ENCODE measurements at regions not wholly inside any gene's neighbourhood (a gene's known extent, or its start where the extent isn't known, plus 50 kb on each side); places are given as distances from the start of the nearest gene placed in this dataset.

DNA sequence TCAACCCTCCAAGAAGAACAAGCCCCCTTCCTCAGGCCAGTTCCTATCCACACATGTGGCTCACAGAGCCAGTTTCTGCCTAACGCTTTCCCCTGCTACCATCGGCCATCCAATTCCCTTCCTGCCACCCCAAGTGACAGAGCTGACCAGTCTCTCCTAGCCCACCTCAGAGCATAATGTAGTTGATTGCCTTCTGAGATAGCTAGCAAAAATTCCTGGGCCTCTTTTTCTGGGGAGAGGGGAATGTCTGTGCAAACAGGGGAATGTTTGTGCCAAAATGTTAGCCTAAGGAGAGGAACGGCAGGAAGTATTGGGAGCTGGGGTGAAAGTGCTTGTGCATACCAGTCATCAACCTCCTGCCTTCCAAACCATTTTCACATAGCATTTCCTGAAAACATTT lies 157.0 kb downstream of the PJA2 start:
- TF ChIP-seq RAD21 (conservative IDR thresholded peaks at IDR 0.05) (no peak), EZH2 (IDR thresholded peaks at IDR 0.05; ENCODE audit: borderline replicate concordance, insufficient read depth, low read length, poor library complexity, severe bottlenecking) (no peak), POLR2AphosphoS5 (IDR thresholded peaks at IDR 0.05) (no peak), SMC3 (conservative IDR thresholded peaks at IDR 0.05; ENCODE audit: poor library complexity) (no peak), EP300 (conservative IDR thresholded peaks at IDR 0.05; ENCODE audit: poor library complexity, severe bottlenecking) (no peak), TAF1 (IDR thresholded peaks at IDR 0.05; ENCODE audit: low read depth) (no peak), MXI1 (conservative IDR thresholded peaks at IDR 0.05; ENCODE audit: poor library complexity, severe bottlenecking) (no peak)
- TF ChIP-seq, protein P1, sequence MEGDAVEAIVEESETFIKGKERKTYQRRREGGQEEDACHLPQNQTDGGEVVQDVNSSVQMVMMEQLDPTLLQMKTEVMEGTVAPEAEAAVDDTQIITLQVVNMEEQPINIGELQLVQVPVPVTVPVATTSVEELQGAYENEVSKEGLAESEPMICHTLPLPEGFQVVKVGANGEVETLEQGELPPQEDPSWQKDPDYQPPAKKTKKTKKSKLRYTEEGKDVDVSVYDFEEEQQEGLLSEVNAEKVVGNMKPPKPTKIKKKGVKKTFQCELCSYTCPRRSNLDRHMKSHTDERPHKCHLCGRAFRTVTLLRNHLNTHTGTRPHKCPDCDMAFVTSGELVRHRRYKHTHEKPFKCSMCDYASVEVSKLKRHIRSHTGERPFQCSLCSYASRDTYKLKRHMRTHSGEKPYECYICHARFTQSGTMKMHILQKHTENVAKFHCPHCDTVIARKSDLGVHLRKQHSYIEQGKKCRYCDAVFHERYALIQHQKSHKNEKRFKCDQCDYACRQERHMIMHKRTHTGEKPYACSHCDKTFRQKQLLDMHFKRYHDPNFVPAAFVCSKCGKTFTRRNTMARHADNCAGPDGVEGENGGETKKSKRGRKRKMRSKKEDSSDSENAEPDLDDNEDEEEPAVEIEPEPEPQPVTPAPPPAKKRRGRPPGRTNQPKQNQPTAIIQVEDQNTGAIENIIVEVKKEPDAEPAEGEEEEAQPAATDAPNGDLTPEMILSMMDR (IDR thresholded peaks at IDR 0.05; ENCODE audit: poor library complexity, severe bottlenecking) = no peak
- TF ChIP-seq, protein P2, sequence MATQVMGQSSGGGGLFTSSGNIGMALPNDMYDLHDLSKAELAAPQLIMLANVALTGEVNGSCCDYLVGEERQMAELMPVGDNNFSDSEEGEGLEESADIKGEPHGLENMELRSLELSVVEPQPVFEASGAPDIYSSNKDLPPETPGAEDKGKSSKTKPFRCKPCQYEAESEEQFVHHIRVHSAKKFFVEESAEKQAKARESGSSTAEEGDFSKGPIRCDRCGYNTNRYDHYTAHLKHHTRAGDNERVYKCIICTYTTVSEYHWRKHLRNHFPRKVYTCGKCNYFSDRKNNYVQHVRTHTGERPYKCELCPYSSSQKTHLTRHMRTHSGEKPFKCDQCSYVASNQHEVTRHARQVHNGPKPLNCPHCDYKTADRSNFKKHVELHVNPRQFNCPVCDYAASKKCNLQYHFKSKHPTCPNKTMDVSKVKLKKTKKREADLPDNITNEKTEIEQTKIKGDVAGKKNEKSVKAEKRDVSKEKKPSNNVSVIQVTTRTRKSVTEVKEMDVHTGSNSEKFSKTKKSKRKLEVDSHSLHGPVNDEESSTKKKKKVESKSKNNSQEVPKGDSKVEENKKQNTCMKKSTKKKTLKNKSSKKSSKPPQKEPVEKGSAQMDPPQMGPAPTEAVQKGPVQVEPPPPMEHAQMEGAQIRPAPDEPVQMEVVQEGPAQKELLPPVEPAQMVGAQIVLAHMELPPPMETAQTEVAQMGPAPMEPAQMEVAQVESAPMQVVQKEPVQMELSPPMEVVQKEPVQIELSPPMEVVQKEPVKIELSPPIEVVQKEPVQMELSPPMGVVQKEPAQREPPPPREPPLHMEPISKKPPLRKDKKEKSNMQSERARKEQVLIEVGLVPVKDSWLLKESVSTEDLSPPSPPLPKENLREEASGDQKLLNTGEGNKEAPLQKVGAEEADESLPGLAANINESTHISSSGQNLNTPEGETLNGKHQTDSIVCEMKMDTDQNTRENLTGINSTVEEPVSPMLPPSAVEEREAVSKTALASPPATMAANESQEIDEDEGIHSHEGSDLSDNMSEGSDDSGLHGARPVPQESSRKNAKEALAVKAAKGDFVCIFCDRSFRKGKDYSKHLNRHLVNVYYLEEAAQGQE (IDR thresholded peaks at IDR 0.05; ENCODE audit: borderline replicate concordance) = no peak
- no peaks in the 10 kb centered on the region for H4K20me1 ChIP-seq (ENCODE audit: insufficient read depth)
- H3K27ac ChIP-seq (ENCODE audit: low read length) = no peak overlapping the region
- no peak overlapping the region for H3K9ac ChIP-seq (ENCODE audit: low read length)
- H2AFZ ChIP-seq (ENCODE audit: low read depth, low read length) = no peak overlapping the region
- H3F3A ChIP-seq (ENCODE audit: insufficient read depth, low read length, poor library complexity, severe bottlenecking) = no peaks in the 10 kb centered on the region
- H3K36me3 ChIP-seq (ENCODE audit: insufficient read depth, low read length) = no peaks in the 10 kb centered on the region
- H3K9me2 ChIP-seq (ENCODE audit: insufficient read depth, low read length) = no peaks in the 10 kb centered on the region
- H3K9me3 ChIP-seq (ENCODE audit: low read length) = no peaks in the 10 kb centered on the region
- H3K4me3 ChIP-seq (ENCODE audit: low read length) = no peak overlapping the region
- no peaks in the 10 kb centered on the region for H3K27me3 ChIP-seq (ENCODE audit: insufficient read depth, low read depth, low read length)
- no peak overlapping the region for H3K4me2 ChIP-seq (ENCODE audit: low read length)
- H3K79me2 ChIP-seq (replicated peaks; ENCODE audit: insufficient read depth, low read length) = no peaks in the 10 kb centered on the region

DNA sequence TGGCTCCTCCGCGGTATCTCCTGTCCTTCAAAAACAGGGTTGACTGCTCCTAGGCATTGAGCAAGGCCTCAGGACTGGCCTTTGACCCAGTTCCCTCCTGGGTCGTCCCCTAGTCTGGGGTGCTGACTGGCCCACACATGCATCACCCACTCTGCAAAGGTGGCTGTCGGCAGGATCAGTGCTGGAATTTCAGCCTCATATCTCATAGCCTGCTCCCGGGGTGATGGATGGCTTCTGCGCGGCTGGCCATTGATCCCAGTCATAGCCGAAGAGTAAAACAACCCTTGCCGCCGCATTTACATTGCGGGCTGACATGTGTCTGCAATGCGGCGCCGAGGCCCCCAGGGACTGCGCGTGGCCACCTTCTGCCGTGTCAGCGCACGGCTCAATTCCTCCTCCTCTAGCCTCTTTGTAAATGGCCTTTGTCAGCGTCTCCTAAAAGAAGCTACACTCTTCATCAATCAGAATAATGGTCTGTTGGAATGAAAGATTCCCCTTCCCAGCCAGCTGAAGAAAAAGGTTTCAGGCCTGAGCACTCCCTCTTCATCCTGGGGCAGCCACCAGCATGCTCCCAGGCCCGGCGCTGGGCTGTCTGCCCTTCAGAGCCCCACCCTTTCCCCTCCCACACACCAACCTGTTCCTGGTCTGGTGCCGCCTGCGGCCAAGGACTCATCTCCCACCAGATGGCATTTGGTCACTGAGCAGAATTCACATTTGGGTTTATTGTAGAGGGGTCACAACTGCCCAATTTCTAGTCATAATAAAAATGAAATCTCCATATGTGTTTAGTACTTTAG lies 159.0 kb downstream of the PJA2 start:
- Histone ChIP-seq H3K4me3 (ENCODE audit: low read length) (no peak overlapping the region), H3F3A (ENCODE audit: insufficient read depth, low read length, poor library complexity, severe bottlenecking) (no peaks in the 10 kb centered on the region), H3K27me3 (ENCODE audit: insufficient read depth, low read depth, low read length) (no peaks in the 10 kb centered on the region), H3K4me2 (ENCODE audit: low read length) (no peak overlapping the region), H3K27ac (ENCODE audit: low read length) (no peak overlapping the region), H3K36me3 (ENCODE audit: insufficient read depth, low read length) (no peaks in the 10 kb centered on the region), H2AFZ (ENCODE audit: low read depth, low read length) (no peak overlapping the region), H4K20me1 (ENCODE audit: insufficient read depth) (no peaks in the 10 kb centered on the region), H3K9me2 (ENCODE audit: insufficient read depth, low read length) (no peaks in the 10 kb centered on the region), H3K9me3 (ENCODE audit: low read length) (peaks cover 5% of the 10 kb centered on the region), H3K9ac (ENCODE audit: low read length) (no peak overlapping the region), H3K79me2 (replicated peaks; ENCODE audit: insufficient read depth, low read length) (no peaks in the 10 kb centered on the region)
- TF ChIP-seq EP300 (conservative IDR thresholded peaks at IDR 0.05; ENCODE audit: poor library complexity, severe bottlenecking) (no peak), EZH2 (IDR thresholded peaks at IDR 0.05; ENCODE audit: borderline replicate concordance, insufficient read depth, low read length, poor library complexity, severe bottlenecking) (no peak), SMC3 (conservative IDR thresholded peaks at IDR 0.05; ENCODE audit: poor library complexity) (no peak), RAD21 (conservative IDR thresholded peaks at IDR 0.05) (no peak), MXI1 (conservative IDR thresholded peaks at IDR 0.05; ENCODE audit: poor library complexity, severe bottlenecking) (no peak), POLR2AphosphoS5 (IDR thresholded peaks at IDR 0.05) (no peak), TAF1 (IDR thresholded peaks at IDR 0.05; ENCODE audit: low read depth) (no peak)
- TF ChIP-seq, protein P2 (IDR thresholded peaks at IDR 0.05; ENCODE audit: borderline replicate concordance) = no peak
- TF ChIP-seq, protein P1 (IDR thresholded peaks at IDR 0.05; ENCODE audit: poor library complexity, severe bottlenecking) = no peak

All from neural cell (in vitro differentiated cells).